Upper lobe of right lung (tissue), 1 donor: ENCODE measurements at regions not wholly inside any gene's neighbourhood (a gene's known extent, or its start where the extent isn't known, plus 50 kb on each side); places are given as distances from the start of the nearest gene placed in this dataset.

Experiments
- ATAC-seq: fragments of 200-7000 bp; cut with Tn5 transposase; one replicate; pipeline ENCODE4 v1.9.1; 2020; ENCODE audit warnings: mild to moderate bottlenecking, moderate library complexity
- DNase-seq: peaks from one replicate; pipeline ENCODE4 v3.0.0-alpha.2; 2020
- H3K27ac ChIP-seq: fragments of 200-600 bp; one replicate; pipeline ENCODE4 v1.8.0; 2022
- H3K27me3 ChIP-seq: fragments of 200-600 bp; one replicate; pipeline ENCODE4 v1.8.0; 2022; ENCODE audit warnings: mild to moderate bottlenecking
- H3K36me3 ChIP-seq: fragments of 200-600 bp; one replicate; pipeline ENCODE4 v1.8.0; 2022
- H3K4me1 ChIP-seq: fragments of 200-600 bp; one replicate; pipeline ENCODE4 v1.8.0; 2022
- H3K4me3 ChIP-seq: fragments of 200-600 bp; one replicate; pipeline ENCODE4 v1.8.0; 2022; ENCODE audit warnings: mild to moderate bottlenecking
- H3K9me3 ChIP-seq: fragments of 200-600 bp; one replicate; pipeline ENCODE4 v1.8.0; 2022
- CTCF ChIP-seq: fragments of 200-600 bp; IDR thresholded peaks from one replicate; pipeline ENCODE4 v1.8.0; 2022; ENCODE audit warnings: antibody characterized with exemption
- intact Hi-C: fragments of 100-400 bp; cut with DNase I; formaldehyde crosslinking; loops from one replicate; pipeline ENCODE4 v1.11.0; 2022
- donor health status: DM: no; HTN: yes; CAD: no; lungs with severe emphysema.

GRCh38 chr5:52469835-52470234 lies 317.9 kb upstream of the ITGA1 start:
- intact Hi-C loops: no loop called here

GRCh38 chr5:52476346-52476745 lies 311.4 kb upstream of the ITGA1 start:
- intact Hi-C loops: no loop called here
- H3K4me1 ChIP-seq: no peaks in the 10 kb centered on the region
- H3K36me3 ChIP-seq: no peaks in the 10 kb centered on the region
- ATAC-seq (no peak), DNase-seq (no peak)
- no peak overlapping the region for H3K4me3 ChIP-seq
- no peaks in the 10 kb centered on the region for H3K27me3 ChIP-seq
- peaks cover 3% of the 10 kb centered on the region for H3K9me3 ChIP-seq
- H3K27ac ChIP-seq: no peak overlapping the region
- no peak for TF ChIP-seq CTCF

More at GRCh38 chr5:52469835-52470234, 317.9 kb upstream of the ITGA1 start:
- no peaks in the 10 kb centered on the region for H3K9me3 ChIP-seq
- ATAC-seq: peak; percentile 21
- H3K27ac ChIP-seq: no peak overlapping the region
- H3K36me3 ChIP-seq: no peaks in the 10 kb centered on the region
- H3K4me1 ChIP-seq: no peaks in the 10 kb centered on the region
- no peaks in the 10 kb centered on the region for H3K27me3 ChIP-seq
- no peak for DNase-seq
- H3K4me3 ChIP-seq: no peak overlapping the region
- no peak for TF ChIP-seq CTCF

GRCh38 chr5:52481201-52481600 lies 306.5 kb upstream of the ITGA1 start:
- Histone ChIP-seq H3K27ac (no peak overlapping the region), H3K9me3 (peaks cover 3% of the 10 kb centered on the region), H3K36me3 (no peaks in the 10 kb centered on the region), H3K4me3 (no peak overlapping the region), H3K27me3 (no peaks in the 10 kb centered on the region), H3K4me1 (no peaks in the 10 kb centered on the region)
- no peak for TF ChIP-seq CTCF
- intact Hi-C loops: no loop called here
- DNase-seq (no peak), ATAC-seq (no peak)

- Histone ChIP-seq H3K27ac (no peak overlapping the region), H3K27me3 (no peaks in the 10 kb centered on the region), H3K4me3 (no peak overlapping the region), H3K9me3 (peaks cover 3% of the 10 kb centered on the region), H3K4me1 (no peaks in the 10 kb centered on the region), H3K36me3 (no peaks in the 10 kb centered on the region)
- DNase-seq (no peak), ATAC-seq (no peak)
- intact Hi-C loops: no loop called here
- no peak for TF ChIP-seq CTCF
Measured at GRCh38 chr5:52481851-52482250, 305.9 kb upstream of the ITGA1 start.

GRCh38 chr5:52491071-52491787 lies 296.5 kb upstream of the ITGA1 start:
- ATAC-seq: no peak
- Histone ChIP-seq H3K4me1 (no peaks in the 10 kb centered on the region), H3K4me3 (no peak overlapping the region), H3K36me3 (no peaks in the 10 kb centered on the region), H3K27ac (no peak overlapping the region), H3K27me3 (no peaks in the 10 kb centered on the region), H3K9me3 (no peaks in the 10 kb centered on the region)
- no peak for TF ChIP-seq CTCF
- intact Hi-C loops: no loop called here
- no peak for DNase-seq

GRCh38 chr5:52491818-52492217 lies 295.9 kb upstream of the ITGA1 start:
- H3K9me3 ChIP-seq: no peaks in the 10 kb centered on the region
- H3K27me3 ChIP-seq: no peaks in the 10 kb centered on the region
- ATAC-seq (no peak), DNase-seq (no peak)
- H3K4me3 ChIP-seq: no peak overlapping the region
- H3K27ac ChIP-seq: no peak overlapping the region
- intact Hi-C loops: no loop called here
- H3K4me1 ChIP-seq: no peaks in the 10 kb centered on the region
- no peak for TF ChIP-seq CTCF
- H3K36me3 ChIP-seq: no peaks in the 10 kb centered on the region
